Stimulated activated CD8-positive, alpha-beta memory T cell treated with anti-CD3 and anti-CD28 coated beads, Interleukin-7, amount 100 ng/mL, for 4 hours (primary cell): ENCODE measurements at regions not wholly inside any gene's neighbourhood (a gene's known extent, or its start where the extent isn't known, plus 50 kb on each side); places are given as distances from the start of the nearest gene placed in this dataset.
"Not testable (repeated sequence)": the region's sequence is repeated elsewhere in the genome, so short reads cannot be mapped to it uniquely, and the experiment has no call there.

ENCODE experiments used
- DNase-seq, 2 donors: peaks; one replicate each; pipeline ENCODE4 v3.0.0-alpha.2; 2020; ENCODE audit warnings: low read depth in 2 of 2

DNA sequence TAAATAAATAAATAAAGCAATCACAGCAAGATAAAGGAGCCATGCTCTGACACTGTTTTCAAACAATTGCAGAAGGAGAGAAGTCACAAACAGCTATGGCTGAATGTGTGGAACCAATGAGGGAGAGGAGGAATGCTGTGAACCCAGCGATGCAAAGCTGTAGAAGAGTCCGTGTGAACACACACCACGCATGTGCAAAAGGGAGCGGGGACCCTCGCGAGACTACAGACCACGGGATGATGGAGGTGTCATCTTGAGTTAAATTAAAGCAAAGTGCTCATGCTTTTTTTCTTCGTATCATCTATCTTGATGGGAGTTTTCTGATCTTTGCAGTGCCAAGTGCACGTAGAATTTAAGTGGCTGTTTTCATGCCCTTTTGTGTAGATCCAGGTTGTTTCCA is 123.8 kb upstream of the CDH5 start:
- DNase-seq, result no peak

DNA sequence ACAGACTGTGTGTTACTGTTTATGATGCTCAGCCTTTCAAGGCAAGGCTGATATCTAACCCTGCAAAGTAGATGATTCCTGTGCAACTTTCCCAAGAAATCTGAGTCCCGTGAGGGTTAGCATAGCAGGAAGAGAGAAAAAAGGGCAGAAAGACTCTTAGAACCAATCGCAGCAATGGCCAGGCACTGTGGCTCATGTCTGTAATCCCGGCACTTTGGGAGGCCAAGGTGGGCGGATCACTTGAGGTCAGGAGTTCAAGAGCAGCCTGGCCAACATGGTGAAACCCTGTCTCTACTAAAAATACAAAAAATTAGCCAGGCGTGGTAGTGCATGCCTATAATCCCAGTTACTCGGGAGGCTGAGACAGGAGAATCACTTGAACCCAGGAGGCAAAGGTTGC is 124.3 kb upstream of the CDH5 start:
- not testable (repeated sequence) for DNase-seq

DNA sequence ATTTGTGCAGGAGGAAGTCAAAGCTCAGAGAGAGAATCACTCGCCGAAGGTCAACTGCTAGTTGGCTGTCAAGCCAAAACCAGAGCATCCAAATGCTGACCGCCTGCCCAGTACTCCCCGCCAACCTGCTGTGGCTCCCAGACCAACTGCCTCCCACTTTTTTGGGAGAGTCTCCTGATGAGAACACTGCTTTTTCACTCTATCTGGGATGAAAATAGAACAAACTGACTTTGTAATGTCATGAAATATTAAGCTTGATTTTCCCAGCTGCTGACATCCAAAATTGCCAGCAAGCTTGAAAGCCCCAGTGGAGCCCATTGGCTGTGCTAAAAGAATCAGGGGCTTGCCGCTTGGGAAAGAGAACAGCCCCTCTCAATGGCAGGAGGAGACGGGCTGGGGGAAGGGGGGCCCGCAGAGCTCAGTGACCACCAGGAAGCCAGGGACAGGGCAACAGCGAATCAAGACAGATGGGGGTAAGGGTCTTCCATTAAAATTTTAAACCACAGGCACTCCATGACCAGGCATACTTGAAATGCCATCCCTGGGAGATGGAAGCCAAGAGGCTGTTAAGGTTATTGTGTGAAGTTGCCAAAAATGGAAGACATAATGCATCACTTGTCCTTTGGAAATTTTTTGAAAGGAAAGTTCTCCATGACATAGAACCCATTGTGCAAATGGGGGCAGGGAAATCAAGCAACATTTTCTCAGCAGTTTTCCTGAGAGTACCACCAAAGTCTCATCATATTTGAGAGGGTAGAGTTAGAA is 125.7 kb upstream of the CDH5 start:
- no peak for DNase-seq

DNA sequence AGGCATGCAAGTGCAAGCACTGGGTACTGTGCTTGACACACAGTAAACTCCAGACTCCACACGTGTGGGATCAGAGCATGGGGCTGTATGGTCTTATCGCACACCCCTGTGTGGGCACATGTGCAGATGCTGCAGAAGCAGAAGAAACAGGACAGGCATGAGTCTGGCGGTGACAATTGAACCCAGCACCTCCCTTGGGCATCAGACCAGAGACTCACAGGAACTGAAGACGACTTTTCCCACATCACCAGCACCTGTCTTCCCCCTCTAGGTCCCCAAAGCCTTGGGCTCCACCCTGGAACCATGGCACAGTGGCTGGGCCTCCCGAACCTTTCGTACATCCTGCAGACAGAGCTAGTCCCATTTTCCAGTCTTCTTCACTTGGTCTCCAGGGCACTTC is 126.4 kb upstream of the CDH5 start:
- DNase-seq, result no peak

DNA sequence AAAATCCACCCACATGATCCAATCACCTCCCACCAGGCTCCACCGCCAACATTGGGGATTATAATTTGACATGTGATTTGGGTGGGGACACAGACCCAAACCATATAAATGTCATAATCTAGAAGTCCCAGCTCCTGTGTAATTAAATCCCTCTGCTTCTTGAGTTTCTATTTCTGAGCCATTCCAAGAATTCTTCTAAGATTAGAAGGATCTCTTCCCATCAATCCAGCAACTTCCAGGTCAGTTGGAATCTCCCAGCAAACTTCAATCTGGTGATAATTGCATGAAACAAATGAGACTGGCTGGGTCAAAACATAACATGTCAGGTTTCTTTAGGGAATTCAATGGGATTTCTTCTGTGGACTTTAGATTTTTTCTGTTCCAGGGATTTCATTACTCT is 127.8 kb upstream of the CDH5 start:
- DNase-seq, result no peak

DNA sequence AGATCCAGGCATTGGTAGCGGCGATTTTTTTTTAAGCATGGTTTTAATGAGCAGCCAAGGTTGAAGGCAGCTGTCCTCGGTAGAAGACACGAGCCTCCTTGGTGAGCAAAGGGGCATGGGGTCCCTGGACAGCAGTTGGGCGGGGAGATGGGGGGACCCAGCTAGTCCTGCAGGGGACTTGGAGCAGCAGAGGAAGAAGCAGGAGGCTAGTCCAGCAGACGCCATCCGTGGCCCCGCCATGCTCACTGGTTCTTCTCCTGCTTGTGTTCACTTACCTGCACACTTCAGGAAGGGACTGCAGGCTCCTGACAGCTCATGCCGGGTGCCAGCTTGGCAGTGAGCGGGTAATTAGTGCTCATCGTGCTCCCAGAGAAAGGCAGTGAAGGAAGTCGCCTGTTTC is 130.2 kb upstream of the CDH5 start:
- no peak for DNase-seq

DNA sequence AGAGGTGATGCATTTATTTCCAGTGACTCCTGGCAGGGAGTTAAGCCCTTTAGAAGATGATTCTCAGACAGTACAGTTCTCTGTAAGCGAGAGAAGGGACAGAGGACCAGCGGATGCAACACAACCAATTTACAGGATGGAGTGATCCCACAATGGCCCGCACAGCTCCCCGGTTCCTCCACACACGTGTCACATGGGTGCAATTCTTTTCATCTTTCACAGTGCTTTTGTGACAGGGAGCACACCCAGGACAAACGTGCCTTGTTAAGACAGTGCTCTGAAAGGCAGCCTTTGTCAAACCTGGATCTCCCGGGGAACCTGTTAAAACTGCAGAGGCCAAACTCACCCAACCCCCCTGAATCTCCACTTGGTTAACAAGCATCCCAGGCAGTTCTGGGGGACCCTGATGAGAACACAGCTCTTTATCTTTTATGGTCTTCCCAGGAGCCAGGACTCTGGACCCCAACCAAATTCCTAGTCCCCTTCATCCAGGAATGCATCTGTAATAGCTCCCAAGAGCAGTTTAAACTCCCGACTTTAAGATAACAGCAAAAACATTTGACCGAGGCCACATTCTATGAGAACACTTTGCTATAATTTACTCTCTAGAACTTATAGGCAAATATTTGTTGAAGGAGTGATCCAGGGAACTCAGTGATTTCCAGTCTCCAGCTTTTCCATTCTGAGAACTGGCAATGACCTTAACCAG is 134.9 kb upstream of the CDH5 start:
- no peak for DNase-seq

DNA sequence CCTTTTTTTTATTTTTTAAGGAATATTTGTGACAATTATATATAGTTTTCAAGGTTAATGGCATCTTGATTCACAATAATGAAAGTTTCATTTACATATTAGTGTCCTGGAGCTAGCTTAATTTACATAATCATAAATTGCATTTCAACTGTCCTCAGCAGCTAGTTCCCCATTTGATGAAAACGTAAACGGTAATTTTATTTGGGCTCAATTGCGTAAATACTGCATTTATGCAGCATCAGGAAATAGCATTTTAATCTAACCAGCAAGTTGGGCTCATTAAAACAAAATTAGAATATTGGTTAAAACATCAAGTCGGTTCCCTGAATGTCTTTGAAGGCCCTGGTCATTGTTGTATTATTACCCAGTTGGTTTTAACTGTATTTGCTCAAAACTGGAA is 136.8 kb upstream of the CDH5 start:
- no peak for DNase-seq

DNA sequence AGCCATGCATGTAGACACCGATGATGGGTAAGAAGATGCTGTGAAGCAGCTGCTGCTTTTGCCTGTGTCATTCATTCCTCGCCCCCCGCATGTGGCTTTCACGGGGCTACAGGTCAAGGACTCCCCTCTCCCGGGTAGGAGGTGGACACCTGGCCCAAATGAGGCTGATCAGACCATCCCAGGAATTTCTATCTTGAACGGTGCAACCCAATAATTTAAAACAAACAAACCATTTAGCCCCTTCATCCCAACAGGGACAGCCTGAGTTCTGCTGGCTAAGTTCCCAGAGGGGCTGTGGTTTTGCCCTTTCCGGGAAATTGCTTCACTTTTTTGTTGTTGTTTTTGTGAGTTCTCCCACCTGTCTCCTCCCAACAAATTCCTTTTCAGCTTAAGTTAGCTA is 137.7 kb upstream of the CDH5 start:
- DNase-seq, result no peak

DNA sequence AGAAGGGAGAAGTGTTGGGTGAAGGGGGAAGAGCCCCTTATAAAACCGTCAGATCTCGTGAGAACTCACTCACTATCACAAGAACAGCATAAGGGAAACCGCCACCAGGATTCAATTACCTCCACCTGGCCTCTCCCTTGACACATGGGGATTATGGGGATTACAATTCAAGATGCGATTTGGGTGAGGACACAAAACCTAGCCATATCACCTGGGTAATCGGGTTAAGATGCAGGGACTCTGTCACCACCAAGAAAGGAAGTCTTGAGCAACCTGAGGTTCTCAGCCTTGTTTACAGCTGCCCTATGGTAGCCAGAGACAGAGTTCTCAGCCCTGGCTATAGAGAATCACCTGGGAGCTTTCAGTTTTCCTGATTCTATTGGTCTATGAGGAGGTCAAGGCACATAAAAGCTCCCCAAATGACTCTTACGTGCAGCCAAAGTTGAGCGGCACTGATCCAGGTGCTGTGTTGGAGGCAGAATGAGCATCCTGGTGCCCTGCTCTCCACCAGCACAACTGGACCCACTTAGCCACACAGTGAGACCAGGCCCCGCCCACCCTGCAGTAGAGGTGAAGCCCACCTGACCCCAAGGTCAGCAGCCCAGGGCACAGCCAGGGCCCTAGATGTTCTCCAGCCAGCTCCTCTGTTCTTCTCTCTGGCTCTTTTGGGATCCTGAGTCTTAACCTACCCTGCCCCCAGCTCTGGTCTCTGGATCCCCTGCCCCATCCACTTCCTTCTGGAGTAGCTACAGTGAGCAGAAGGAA is 138.5 kb upstream of the CDH5 start:
- DNase-seq, result no peak

DNA sequence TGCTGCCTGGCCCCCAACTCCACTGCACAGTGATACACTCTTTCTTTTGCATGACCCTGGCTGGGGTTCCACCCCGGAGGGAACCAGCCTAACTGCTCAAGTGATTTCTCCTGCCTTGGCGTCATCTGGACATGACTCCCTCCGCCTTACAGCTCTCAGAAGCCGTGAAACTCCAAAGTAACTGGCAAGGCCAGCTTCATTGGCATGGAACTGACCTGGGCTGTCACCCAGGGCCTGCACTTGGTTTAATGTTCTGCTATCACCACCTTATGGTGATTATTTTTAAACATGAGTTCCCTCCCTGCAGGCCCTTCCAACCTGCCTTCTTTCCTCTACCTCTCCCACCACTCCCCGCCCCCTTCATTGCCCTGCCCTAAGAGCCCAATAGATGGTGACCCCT is 139.7 kb upstream of the CDH5 start:
- no peak for DNase-seq

DNA sequence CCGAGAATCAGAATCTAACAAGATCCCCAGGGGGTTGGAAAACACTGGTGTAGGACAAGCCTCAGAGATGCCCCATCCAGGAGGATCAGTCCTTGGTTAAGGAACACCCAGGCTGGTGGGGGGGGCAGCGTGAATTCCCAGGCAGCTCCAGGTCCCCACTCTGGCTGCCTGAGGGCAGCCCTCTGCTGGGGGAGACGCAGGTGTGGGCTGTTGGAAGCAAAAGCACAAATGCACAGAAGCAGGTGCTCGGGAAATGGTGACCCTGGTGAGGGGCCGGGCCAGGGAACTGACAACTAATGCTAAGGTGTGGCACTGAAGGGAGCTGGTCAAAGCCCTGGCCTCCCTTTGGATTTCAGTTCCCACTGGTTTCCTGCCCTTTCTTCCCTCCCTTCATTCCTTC is 140.8 kb upstream of the CDH5 start:
- DNase-seq, result no peak

DNA sequence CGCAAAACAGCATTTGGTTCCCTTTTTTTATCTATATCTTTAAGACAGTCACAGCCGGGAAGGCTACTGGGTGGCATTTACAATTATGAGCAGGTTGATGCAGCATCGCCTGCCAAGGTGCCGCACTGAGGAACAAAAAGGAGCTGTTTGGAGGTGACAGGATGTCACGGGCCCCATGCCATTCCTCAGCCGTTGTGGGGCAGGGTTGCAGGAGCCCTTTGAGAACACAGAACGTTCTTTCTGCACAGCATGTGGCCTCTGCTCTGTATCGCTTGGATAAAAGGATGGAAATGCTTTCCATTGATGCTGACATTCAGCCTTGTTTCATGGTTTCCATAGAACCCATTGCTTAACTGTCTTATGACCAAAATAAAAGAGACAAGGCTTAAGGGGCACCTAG is 141.9 kb upstream of the CDH5 start:
- no peak for DNase-seq

DNA sequence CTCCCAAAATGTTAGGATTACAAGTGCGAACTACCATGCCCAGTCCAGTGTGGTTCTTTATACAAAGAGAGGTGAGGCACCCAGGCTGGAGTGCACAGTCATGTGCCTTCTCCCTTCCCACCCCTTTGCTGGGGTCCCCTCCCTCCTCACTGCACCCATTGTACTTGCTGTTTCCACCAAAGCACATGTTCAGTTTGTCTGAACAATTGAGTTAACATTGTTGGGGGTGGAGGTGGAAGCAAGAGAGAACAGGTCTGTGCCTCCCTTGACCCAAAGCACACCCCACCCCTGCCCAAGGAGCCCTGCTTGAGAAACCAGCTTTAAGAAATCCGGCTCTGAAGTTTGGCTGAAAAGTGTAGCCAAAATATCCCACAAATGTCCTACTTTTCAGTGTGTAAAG is 142.3 kb upstream of the CDH5 start:
- DNase-seq, result no peak

DNA sequence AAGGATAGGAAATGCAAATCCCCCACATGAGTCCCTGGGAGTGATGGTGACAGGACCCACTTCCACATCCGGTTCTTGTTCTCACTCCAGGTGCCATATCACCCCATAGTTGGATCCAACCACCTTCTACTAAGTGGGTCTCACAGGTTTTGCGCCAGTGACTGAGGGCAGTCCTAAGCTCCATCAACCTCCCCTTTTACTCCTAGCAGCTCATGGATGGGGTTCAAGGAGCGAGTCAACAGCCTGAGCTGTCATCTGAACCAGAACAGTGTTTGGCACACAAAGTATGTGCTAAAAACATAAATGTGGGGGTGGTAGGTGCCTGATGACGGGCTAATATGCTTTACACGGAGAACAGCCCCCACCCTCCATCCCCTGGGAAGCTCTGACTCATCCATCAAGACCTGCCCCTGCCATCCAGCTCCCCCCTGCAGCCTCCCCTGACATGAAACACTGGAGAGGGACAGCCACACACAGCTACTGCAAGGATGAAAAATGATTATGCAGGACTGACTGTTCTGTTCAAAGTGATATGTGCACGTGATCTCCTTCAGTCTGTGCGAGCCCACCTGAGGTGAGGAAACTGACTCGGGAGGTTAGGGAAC is 143.2 kb upstream of the CDH5 start:
- DNase-seq, result no peak

DNA sequence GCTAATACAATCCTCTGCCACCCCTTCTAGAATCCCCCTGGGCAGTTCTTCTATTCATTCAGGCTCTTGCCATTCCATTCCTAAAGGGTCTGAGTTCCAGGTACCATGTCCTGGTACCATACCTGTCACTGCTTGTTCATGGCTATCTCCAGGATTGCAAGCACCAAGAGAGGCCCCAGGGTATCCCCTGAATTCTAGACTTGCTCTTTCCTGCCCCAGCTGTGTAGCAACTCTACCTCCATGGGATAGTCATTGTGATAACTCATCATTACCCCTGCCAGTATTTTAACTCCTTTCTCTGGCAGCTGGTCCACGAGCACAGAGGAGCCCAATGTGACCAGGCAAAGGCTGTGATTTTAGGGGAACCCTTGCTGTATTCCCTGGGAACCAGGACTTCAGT is 143.7 kb upstream of the CDH5 start:
- no peak for DNase-seq

DNA sequence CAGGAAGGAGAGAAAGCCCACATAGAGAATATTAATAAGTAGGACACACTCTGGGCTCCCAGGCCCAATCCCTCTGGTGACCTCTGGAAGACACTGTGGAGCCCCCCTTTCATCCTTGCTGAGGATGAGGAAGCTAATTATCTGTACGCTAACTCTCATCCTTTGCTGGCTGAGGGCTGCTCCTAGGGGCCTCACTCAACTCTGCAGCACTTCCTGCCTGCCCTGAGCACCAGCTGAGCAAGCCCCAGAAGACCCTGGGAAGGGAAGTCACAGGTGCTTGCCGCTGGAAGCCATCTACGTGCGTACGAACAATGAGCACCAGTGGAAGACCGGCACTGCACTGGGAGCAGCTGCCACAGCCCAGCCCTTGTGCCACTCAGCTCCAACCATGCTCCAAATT is 145.8 kb upstream of the CDH5 start:
- no peak for DNase-seq

DNA sequence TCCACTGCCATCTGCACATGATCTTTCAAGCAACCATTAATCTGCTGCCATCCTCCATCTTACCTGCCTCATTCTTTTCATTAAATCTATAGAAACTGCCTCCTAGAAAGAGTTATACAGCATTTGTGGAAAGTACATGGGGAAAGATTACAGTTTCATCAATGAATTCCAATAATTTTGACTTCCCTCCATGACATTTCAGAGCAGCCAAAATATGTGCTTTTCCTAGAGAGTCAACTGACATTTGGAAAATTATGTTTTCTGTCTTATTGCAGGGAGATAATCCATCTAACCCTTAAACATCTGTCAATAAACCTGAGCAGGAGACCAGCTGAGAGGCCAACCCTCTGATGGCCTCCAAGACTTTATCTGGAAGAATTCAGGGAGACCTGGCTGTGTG is 147.0 kb upstream of the CDH5 start:
- no peak for DNase-seq

DNA sequence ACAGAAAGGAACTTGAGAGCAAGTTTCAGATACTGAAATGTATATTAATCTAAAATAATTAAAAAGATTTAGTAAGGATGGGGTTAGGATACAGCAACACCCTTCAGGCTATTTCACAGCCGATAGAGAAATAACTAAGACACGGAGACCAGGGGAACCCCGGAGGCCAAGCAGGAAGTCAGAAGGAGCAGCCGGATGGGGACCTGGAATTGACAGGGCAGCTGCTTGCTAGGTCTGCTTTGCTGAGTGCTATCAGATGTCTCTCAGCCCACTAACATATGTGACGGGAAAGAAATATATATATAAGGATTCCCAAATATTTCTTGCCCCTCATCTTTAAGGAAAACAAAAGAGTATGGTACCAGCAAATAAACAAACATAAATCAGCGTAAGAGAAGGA is 154.1 kb upstream of the CDH5 start:
- no peak for DNase-seq

DNA sequence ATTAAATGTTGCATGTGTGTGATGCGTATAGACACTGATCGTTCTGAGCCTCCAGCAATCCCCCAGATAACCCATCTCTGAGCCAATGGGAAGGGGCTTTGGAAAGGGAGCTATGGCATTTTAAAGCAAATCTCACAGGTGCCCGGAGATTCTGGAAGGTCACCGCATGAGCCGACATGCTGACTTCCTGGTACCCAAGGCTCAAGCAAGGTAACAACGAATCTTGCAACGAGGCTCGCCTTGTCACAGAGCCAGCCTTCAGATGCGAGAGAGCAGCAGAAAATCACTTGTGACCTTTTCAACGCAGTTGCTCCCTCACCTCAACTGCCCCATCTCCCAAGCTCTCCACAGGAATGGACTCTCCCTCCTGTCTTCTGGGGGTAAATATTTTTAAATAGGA is 154.8 kb upstream of the CDH5 start:
- DNase-seq, result no peak

DNA sequence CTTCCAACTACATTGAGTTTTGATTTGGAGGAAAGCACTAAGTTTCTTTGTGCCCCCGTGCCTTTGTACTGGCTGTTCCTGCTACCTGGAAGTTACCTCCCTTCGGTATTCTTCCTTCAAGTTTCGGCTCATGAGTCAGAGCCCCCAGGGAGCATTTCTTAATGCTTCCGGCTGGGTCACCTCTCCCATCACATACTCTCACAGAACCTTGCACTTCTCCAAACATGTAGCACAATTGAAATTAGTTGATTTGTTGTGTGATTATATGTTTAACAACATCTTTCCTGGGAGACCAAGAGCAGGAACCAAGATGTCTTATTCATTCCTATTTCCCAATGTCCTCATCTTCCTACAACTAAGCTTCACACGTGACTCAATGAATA is 158.6 kb upstream of the CDH5 start:
- no peak for DNase-seq

DNA sequence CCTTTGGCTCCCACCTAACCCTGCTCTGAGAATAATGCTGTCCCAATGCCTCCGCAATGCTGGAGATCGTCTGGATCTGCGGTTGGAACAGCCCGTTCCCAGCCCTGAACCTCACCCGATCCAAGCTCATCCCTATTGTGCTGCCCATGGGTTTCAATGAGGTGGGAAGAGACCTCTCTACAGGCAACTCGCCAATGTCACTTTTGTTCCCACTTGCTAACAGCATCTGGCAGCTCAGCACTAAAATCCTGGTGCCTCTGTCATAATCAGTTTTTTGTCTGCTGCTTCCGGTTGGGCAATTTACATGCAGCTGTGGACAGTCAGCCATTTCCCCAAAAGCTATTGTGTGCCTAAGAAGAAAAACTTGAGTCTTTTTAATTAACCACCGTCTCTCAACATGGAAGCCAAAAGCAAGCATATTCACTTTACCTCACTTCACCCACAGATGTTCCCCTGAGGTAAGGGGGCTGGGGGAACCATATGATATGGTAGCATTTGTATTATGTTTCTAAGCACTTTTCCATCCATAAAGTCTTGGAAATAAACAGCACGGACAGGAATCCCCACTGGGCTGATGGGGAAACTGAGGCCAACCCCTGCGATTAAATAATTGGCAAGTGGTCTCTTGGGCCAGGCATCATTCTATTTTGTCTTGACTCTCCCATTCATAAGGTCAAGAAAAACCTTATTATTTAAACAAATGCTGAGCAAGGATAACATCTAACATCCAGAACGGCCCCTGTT is 159.2 kb upstream of the CDH5 start:
- no peak for DNase-seq
